A549 (cell line): ENCODE measurements at regions not wholly inside any gene's neighbourhood (a gene's known extent, or its start where the extent isn't known, plus 50 kb on each side); places are given as distances from the start of the nearest gene placed in this dataset.

Experiments
- FOXS1 ChIP-seq: fragments of 250-450 bp; sonication (Bioruptor Pico); IDR thresholded peaks from 2 replicates; pipeline ENCODE4 v1.5.0; 2020; ENCODE audit warnings: mild to moderate bottlenecking, moderate library complexity
- HDAC2 ChIP-seq: fragments of 200-600 bp; sonication (generic); IDR thresholded peaks from 2 replicates; pipeline ENCODE4 v1.6.1; 2016
- POLR2A ChIP-seq: IDR thresholded peaks from 2 replicates; pipeline ENCODE4 v1.6.1; 2012; ENCODE audit warnings: mild to moderate bottlenecking, low read length
- TF ChIP-seq, protein P1 (sequence below): fragments of >200 bp; sonication (Bioruptor Twin); formaldehyde crosslinking; IDR thresholded peaks from 3 replicates; pipeline ENCODE4 v1.5.1; 2016
- TF ChIP-seq, protein P2 (sequence below): fragments of 150-350 bp; IDR thresholded peaks from 2 replicates; pipeline ENCODE4 v1.6.1; 2014; ENCODE audit warnings: low read depth, mild to moderate bottlenecking, low read length
- TF ChIP-seq, protein P3 (sequence below): fragments of 200-600 bp; sonication (generic); IDR thresholded peaks from 2 replicates; pipeline ENCODE4 v1.6.1; 2016; ENCODE audit warnings: antibody characterized with exemption, mild to moderate bottlenecking, moderate library complexity

DNA sequence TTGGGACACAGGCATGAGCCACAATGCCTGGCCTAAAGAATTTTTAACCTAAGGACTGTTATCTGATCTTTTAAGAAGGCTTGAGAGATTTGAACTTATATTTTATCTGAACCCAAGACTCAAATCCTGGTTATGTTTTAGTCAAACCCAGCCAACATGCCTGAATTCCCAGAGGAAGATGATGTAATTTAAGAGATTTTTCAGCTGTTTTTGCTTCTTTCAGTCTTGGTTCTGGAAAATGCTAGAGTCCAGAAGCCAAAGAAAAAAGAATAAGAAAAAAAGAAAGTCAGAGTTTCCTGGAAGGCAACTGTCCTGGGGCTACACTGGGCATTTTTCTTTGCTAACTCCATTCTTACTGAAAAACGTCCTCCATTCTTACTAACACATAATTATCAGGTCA lies 85.8 kb downstream of the SNX18 start:
- no peak for TF ChIP-seq FOXS1
- TF ChIP-seq POLR2A: no peak
- TF ChIP-seq, protein P1, sequence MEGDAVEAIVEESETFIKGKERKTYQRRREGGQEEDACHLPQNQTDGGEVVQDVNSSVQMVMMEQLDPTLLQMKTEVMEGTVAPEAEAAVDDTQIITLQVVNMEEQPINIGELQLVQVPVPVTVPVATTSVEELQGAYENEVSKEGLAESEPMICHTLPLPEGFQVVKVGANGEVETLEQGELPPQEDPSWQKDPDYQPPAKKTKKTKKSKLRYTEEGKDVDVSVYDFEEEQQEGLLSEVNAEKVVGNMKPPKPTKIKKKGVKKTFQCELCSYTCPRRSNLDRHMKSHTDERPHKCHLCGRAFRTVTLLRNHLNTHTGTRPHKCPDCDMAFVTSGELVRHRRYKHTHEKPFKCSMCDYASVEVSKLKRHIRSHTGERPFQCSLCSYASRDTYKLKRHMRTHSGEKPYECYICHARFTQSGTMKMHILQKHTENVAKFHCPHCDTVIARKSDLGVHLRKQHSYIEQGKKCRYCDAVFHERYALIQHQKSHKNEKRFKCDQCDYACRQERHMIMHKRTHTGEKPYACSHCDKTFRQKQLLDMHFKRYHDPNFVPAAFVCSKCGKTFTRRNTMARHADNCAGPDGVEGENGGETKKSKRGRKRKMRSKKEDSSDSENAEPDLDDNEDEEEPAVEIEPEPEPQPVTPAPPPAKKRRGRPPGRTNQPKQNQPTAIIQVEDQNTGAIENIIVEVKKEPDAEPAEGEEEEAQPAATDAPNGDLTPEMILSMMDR: no peak
- TF ChIP-seq, protein P2, sequence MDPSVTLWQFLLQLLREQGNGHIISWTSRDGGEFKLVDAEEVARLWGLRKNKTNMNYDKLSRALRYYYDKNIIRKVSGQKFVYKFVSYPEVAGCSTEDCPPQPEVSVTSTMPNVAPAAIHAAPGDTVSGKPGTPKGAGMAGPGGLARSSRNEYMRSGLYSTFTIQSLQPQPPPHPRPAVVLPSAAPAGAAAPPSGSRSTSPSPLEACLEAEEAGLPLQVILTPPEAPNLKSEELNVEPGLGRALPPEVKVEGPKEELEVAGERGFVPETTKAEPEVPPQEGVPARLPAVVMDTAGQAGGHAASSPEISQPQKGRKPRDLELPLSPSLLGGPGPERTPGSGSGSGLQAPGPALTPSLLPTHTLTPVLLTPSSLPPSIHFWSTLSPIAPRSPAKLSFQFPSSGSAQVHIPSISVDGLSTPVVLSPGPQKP: no peak
- no peak for TF ChIP-seq HDAC2
- TF ChIP-seq, protein P3, sequence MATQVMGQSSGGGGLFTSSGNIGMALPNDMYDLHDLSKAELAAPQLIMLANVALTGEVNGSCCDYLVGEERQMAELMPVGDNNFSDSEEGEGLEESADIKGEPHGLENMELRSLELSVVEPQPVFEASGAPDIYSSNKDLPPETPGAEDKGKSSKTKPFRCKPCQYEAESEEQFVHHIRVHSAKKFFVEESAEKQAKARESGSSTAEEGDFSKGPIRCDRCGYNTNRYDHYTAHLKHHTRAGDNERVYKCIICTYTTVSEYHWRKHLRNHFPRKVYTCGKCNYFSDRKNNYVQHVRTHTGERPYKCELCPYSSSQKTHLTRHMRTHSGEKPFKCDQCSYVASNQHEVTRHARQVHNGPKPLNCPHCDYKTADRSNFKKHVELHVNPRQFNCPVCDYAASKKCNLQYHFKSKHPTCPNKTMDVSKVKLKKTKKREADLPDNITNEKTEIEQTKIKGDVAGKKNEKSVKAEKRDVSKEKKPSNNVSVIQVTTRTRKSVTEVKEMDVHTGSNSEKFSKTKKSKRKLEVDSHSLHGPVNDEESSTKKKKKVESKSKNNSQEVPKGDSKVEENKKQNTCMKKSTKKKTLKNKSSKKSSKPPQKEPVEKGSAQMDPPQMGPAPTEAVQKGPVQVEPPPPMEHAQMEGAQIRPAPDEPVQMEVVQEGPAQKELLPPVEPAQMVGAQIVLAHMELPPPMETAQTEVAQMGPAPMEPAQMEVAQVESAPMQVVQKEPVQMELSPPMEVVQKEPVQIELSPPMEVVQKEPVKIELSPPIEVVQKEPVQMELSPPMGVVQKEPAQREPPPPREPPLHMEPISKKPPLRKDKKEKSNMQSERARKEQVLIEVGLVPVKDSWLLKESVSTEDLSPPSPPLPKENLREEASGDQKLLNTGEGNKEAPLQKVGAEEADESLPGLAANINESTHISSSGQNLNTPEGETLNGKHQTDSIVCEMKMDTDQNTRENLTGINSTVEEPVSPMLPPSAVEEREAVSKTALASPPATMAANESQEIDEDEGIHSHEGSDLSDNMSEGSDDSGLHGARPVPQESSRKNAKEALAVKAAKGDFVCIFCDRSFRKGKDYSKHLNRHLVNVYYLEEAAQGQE: no peak
